HS-5 (cell line): ENCODE measurements at regions not wholly inside any gene's neighbourhood (a gene's known extent, or its start where the extent isn't known, plus 50 kb on each side); places are given as distances from the start of the nearest gene placed in this dataset.

Source experiments
- DNase-seq: peaks from one replicate; pipeline ENCODE4 v3.0.0-alpha.2; 2012; ENCODE audit warnings: low read depth

DNA sequence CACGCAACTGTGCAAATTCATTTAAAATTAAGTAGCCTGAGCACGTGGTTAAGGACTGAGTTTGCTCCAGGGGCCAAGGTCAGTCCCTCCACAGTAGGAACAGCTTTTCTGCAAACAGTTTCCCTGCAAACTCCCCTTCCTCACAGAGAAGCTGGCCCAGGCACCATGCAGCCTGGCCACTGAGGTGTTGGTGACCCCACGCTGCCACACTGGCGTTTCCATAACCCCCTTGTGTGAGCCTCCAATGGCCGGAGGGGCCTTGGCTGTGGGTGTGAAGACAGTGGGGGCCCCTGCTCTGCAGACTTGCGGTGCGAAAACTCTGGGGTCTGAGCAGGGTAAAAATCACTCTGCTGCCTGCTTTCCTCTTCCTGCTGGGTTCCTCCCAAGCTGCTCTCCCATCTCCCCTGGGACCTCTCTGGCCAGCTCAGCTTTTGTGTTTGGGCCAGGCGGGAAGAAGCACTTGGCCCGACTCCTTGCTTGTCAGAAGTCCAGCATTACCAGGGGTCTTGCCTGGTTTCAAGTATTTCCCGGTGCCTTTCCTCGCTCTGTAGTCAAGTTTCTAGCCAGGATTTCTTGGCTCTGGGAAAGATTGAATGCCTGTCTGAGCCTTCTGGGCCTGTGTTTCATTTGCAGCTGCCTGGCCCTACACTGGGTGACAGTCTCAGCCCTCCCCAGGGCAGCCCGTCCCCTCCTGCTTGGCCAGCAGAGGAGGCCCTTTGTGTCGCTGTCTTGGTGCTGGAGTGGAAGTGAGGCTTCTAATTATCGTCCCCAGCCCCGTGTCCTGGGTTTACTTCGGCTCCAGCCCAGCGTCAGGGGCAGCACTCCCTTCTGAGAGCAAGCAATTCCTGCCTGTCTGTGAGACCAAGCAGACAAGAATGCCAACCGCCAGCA, 131.4 kb upstream of the SLC1A4 start:
- DNase-seq: no peak

DNA sequence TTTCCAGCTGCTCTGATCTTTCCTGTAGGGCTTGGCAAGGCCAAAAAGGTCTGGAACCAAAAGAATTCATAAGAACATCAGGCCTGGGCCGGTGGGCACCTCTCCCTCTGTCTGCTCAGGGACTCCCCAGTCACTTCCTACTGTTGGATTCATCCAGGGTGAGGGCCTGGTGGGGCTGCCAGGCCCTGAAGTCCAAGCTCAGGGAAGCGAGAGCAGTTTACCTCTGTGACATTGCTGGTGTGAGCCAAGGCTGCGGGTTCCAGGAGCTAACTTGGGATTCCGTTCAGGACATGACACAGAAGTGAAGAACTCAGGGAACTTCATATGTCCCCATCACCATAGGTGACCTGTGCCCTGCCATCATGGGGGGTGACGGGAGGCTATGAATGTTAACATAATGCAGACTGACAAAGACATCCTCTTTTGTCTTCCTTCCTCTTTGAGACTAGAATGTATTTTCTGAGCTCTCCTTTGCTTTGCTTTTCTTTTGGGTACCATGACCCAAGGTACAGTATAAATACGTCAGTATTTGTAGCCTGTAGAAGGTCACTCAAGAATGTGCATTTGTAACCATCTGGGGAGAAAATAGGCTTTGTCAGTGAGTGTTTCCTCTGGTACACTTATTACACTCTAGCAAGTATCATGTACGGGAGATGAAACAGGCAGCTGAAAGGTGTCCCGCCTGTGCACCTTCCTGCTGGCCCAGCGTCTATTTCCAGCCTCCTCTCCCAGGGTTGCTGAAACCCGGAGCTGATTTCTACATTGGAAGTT, 130.5 kb upstream of the SLC1A4 start:
- DNase-seq: no peak

DNA sequence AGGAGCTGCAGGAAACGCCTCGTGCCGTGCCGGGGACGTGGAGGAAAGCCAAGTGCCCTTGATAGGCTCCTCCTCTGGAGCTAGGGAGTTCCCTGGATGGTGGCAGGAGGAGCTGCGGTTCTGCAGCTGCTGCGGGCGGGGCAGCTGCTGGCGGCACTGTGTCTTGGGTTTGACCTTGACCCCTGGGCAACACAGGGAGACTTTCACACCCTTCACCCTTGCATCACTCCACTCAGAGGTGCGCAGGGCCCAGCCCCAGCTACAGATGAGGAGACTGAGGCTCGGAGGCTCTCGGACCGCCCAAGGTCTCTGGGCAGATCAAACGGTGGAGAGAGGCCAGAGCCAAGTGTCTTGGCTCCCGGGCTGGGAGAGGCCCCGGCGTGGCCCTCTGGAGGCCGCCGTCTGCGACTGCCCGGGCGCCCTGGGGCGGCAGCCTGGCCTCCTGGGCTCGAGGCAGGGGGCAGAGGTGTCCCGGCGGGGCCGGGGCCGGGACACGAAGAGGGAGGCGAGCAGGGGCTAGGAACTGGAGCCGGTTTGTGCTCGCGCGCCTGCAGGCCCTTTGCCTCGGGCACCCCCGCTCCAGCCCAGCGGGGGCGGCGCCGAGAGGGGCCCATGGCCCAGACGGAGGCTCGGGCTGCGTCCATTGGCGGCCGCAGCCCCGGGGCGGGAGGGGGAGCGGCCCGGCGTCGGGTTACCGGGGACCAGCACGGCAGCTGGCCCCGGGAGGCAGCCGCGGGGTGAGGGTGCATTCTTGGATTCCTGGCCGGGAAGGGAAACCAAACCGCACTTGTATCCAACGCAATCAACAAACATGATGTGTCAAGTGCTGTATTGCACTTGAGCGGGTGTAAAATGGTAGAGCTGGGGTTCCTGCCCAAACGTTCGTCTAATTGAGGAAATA, 129.6 kb upstream of the SLC1A4 start:
- peak; percentile 81 for DNase-seq

DNA sequence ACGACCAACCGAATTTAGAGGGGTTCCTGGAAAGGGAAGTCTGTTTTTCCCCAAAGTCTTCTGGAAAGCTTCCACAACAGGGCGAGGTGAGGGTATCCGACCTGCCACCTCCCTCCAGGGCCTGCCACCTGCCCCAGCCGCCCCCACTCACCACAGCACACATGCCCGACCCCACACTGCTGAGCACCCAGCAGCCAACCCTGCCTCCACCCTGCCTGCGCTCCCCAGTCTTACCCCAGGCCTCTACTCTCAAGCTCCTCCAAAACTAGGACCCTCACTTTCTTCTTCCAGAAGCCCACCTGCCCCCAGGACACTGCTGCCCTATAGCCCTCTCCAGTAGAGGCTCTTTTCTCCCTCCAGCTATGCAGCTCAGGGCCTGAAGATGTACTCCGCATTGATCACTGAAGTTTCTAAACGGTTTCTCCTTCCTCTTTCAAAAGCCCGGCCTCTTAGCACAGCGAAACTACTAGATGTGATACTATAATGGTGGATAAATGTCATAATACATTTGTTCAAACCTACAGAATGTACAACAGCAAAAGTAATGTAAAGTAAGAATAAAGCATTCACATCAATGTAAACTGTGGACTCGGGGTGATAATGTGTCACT, 128.8 kb upstream of the SLC1A4 start:
- no peak for DNase-seq

DNA sequence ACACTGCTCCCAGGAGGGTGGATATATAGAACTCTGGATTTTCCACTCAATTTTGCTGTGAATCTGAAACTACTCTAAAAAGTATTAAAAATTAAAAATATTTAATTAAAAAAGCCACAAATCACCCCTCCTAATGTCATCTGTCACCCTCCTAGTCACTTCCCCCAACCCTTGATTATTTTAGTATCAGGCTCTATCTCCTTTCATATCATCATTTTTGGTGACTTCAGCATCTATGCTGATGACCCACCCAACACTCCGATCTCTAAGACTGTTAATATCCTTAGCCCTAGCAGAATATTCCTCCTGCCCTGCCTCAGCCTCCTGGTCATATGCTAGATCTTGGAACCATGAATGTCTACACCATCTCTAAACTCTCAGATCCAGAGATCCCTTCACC, 128.3 kb upstream of the SLC1A4 start:
- DNase-seq: no peak

DNA sequence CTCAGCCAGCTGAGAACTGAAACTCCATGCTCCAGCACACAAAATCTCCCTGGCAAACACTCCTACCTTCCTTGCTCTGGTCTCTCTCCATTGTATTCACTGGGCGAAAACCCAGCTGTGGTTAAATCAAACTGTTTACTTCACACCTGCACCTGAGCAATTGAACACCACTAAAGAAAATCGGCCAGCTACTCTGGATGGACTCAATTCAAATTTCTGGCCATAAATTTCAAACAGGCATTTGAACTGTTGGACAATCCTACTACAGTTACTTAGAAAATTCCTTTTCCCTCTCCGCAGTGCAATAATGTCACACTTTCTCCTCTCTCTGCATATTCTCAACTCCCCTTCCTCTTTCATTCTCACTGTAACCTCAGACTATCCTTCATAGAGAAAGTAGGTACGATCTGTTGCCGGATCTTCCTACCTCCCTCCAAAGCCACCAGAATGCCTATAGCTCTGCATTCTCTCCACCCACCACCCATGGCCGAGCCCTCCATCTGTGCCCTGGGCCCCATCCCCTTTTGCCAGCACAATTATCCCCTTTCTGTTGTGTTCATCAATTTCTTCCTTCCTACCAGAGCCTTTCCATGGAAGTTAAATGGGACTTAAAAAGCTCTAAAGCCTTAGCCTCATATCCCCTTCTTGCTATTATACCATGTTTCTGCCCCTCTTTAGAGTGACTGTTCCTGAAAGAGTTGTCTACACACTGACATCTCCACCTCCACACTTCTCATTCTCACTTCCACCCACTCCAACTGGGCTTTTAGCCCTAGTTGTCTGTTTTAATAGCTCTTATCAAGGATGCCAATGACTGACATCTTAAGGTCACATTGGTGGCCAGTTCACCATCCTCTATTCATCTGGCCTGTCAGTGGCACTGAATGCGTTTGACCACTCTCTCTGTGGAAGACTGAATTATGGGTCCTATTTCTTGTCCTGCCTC, 127.5 kb upstream of the SLC1A4 start:
- DNase-seq: no peak

DNA sequence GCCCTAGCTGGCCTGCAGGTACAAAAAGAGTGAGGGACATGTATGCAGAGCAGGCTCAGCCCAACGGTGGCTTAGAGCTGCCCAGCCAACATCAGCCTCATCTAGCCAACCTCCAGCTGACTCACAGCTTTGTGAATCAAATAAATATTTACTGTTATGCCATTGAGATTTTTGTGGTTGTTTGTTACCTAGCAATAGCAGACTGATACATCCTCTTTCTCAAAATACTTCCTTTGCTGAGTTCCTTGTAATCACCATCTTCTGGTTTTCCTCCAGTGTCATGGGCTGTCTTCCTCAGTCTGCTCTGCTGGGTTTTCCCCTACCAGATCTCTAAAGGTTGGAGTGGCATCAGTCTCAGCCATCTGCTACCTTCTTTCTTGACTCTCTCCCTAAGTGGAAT, 126.6 kb upstream of the SLC1A4 start:
- no peak for DNase-seq

DNA sequence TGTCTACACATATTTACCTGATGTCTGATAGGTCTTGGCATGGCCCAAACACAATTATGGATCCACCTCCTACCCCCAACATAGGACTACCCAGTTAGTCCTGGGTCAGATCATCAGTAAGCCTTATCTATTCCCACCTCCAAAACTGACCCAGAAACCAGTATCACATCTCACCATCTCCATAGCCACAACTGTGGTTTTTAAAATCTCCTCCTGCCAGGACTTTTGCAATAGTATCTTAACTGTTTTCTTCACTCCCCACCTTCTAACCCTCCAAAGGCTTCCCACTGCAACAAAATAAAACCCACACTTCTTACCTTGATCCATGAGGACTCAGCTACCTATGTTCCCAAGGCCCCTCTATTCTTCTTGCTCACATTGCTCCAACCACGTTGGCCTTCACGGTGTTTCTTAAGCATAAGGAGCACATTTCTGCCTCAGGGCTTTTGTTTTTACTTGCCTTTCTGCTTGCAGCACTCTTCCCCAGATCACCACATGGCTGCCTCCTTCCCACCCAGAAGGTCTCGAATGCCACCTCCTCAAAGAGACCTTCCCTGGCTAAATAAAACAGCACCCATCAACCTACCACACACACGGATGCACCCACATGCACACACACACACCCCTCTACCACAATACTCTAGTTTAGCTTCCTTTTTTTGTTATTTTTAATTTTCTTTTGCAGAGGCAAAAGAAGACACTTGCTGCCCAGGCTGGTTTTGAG, 125.9 kb upstream of the SLC1A4 start:
- no peak for DNase-seq

DNA sequence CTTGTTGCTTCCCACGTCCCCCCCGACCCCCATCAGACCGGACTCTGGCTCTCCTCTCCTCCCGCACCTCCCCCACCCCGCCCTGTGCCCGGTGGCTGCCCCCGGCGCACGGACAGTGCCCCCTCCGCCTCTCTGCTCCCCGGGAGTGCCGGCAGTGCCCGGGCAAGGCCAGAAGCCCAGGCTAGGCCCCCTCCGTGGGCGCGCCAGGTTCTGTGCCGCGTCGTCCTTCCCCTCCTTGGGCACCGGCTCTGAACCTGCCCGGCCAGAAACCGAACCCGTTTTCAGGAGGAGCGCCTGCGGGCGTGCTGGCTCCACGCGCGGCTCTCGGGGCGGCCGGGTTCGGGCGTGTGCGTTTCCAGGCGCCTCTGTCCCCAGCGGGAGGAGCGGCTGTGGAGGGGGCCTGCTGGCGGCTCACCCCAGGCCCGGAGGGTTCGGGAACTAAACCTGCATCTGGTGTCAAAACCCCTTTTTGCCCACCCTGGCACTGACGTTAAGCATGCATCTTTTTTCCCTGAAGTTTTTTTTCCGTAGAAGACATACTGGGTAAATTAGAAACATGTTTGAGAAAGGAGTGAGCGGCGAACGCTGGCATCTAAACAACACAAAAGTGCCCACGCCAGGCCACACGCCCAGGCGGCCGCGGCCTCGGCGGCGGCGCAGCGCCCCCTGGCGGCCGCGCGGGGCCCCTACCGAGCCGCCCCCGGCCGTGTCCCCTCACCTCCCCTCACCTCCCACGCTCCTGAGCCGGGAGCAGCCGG, 123.9 kb upstream of the SLC1A4 start:
- peak; percentile 34 for DNase-seq

DNA sequence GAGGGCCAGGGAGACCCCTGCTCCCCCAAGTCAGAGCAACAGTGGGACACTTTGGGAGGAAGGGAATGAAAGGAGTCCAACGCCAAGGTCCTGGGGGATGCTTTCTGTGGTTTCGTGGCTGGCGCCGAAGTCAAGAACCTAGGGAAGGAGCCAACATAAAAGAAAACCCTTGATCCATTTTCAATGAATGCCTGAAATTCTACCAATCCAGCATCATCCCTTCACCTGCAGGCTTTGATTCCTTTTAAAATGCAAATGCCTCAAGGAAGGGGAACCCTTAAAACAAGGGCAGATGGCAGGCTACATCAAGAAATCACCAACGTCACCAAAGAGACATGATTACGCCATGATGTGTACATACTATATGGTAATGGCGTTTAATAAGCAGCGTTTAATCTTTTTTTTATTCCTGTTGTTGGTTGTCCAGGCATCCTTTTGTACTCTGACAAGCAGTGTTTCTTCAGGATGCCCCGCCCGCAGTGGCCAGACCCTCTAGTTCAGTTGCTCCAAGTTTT, 123.3 kb upstream of the SLC1A4 start:
- DNase-seq: no peak

DNA sequence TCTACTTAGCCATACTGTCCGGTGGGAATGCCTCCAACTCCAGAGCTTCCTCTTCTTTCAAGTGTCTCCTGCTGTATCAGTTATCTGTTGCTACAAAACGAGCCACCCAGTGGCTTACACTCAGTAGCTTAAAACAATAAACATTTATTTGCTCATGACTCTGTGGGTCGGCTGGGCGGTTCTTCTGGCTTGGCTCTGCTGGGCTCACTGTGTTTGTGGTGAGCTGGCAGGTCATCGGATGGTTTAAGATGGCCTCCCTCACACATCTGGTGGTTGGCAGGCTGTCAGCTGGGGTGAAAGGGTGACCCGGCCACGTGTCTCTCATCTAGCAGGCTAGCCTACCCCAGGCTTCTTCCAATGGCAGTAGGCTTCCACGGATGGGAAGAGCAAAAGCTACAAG, 122.4 kb upstream of the SLC1A4 start:
- peak; percentile 92 for DNase-seq

DNA sequence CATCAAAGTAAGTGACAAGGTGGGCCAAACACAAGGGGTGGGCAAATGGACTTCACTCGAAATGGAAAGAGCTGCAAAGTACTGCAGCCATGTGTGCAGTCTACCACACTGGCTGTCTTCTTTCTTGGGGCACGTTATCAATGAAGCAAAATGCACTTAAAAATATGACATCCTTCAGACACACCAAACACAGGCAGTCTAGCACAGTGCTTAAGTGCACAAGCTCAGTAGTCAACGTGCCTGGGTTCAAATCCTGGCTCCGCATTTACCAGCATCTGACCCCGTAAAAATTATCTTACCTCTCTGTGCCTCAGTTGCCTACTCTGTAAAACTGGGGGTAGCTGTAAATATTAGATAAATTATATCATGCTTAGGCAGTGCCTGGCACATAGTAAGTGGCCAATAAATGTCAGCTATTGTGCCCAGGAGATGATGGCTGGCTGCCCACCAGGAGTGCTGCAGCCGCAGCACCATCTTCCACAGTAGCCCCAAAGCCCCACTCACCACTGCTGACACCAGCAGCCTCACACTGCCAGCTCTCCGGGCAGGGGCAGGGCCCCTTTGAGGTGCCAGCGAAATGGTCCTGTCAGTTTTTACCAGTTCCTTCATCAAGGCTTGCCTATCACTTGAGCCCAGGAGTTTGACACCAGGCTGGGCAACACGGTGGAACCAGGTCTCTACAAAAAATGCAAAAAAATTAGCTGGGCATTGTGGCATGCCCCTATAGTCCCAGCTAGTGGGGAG, 121.8 kb upstream of the SLC1A4 start:
- DNase-seq: no peak

DNA sequence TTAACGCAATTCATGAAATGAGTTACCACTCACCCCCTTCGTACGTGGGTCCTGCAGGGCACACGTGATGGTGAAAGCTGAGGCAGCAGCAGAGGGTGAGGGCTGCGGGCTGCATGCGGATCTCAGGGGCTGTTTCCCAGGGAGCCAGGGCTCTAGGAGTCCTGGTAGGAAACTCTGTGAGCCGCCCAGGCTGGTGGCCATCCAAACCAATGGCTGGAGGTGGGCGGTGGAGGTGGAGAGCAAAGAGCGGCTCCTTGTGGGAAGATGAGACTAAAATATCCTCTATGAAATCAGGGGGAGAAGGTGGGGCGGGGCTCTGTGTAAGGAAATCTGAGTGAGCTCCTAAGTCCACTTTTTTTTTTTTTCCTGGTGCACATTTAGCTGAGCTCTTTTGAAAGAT, 120.1 kb upstream of the SLC1A4 start:
- DNase-seq: no peak

DNA sequence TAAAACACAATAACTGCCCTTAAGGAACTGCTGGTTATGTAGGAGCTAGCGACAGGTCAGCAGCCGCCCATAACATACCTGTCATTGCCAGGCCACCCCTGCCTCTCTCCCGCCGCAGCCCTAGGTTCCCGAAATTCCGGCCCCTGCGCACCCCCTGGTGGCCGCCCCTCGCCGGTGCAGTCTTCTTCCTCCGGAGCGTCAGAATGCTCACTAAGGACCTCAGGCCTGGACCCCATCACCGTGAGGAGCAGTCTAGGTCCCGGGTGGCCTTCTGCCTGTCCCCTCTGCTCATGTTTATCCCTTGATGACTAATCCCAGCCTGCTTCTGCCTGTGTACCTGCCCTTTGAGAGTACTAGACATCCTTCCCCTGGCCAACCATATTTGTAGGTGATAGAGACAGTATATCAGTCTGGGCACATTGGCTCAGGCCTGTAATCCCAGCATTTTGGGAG, 115.7 kb upstream of the SLC1A4 start:
- no peak for DNase-seq

DNA sequence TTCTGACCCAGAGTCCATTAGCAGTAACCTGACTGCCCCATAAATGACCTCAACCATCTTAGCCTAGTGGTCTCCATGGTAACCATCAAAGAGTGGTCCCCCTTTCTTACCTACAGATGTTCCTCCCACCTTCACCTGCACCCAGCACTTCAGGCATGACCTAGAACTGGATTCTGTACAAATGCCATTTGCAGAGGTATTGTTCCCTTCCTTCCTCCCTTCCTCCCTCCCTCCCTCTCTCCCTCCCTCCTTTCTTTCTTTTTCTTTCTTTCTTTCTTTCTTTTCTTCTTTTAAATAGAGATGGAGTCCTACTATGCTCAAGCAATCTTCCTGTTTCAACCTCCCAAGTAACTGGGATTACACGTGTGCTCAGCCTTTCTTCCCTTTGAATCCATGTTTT, 114.6 kb upstream of the SLC1A4 start:
- DNase-seq: no peak

DNA sequence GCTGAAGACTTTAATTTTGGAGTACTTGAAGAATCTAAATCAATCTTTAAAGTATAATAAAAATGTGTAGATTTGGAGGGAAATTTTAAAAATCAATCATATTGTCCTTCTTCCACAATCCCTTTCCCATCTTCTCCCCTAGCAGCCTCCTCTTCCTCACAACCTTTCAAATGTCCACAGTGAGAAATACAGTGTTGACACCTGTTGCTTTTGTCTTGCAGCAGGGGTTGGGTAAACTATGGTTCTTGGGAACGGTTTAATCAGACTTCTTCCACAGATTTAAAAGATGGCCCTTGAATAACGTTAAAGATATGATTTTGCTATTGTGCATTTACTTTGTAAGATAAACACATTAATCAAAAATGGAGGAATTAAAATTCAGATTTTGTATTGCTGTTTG, 113.8 kb upstream of the SLC1A4 start:
- no peak for DNase-seq

DNA sequence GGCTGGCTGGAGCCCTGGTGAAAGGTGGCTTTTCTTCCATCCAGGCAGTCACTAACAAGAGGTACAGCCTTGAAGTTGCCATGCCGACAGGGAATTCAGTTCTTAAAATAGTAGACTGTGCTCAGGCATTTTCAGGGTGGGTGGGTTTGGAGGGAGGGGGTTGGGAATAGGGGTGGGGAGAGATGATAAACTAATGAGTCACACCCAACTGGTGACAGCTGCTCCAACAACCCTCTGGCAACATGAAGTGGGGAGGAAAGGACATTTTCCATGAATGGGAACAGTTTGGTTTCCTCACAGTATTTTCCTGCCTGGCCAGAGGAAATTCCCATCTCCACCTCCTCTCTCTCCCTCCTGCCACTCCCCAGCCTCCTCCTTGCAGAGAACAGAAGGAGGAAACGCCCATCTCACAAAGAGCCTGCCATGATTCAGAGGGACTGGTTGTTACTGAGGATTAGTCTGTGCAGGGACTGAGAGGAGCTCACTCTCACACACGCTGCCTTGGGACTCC, 113.0 kb upstream of the SLC1A4 start:
- no peak for DNase-seq

DNA sequence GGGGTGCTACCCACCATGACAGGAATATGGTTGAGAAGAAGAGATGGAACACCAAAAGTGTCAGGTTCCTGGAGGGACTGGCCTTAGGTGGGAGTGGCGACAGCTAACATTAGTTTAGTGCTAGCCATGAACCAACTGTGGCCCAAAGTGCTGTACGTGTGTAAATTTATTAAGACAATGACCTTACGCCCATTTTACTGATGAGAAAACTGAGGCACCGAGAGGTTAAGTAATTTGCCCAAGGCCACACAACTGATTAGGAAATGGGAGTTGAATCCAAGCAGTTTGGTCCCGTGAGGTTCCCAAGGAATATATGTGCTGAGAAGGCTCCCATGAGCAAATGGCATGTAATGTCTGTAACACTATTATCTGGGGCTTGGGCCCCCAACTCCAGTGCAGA, 109.5 kb upstream of the SLC1A4 start:
- DNase-seq: no peak
